ENCODE measurements at regions not wholly inside any gene's neighbourhood (a gene's known extent, or its start where the extent isn't known, plus 50 kb on each side); places are given as distances from the start of the nearest gene placed in this dataset.

GRCh38 chr2:2492800-2493199 is 161.7 kb upstream of the MYT1L start:
- H3K79me2 ChIP-seq (ENCODE audit: insufficient read depth, low read length), result no peaks in the 10 kb centered on the region
- no peak overlapping the region for H2AFZ ChIP-seq (ENCODE audit: low read length)
- no peaks in the 10 kb centered on the region for H4K20me1 ChIP-seq (ENCODE audit: insufficient read depth, low read length)
- H3K4me2 ChIP-seq (ENCODE audit: insufficient read depth, low read length), result no peak overlapping the region
- H3K4me1 ChIP-seq (ENCODE audit: insufficient read depth, low read length), result no peaks in the 10 kb centered on the region
- no peak for DNase-seq (ENCODE audit: insufficient read length, low spot score, missing footprints)
- H3K9me3 ChIP-seq (ENCODE audit: low read depth, low read length), result no peaks in the 10 kb centered on the region
- TF ChIP-seq, protein P1, sequence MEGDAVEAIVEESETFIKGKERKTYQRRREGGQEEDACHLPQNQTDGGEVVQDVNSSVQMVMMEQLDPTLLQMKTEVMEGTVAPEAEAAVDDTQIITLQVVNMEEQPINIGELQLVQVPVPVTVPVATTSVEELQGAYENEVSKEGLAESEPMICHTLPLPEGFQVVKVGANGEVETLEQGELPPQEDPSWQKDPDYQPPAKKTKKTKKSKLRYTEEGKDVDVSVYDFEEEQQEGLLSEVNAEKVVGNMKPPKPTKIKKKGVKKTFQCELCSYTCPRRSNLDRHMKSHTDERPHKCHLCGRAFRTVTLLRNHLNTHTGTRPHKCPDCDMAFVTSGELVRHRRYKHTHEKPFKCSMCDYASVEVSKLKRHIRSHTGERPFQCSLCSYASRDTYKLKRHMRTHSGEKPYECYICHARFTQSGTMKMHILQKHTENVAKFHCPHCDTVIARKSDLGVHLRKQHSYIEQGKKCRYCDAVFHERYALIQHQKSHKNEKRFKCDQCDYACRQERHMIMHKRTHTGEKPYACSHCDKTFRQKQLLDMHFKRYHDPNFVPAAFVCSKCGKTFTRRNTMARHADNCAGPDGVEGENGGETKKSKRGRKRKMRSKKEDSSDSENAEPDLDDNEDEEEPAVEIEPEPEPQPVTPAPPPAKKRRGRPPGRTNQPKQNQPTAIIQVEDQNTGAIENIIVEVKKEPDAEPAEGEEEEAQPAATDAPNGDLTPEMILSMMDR (IDR thresholded peaks at IDR 0.05; ENCODE audit: extremely low read depth, low read depth, low read length), result no peak
- no peak overlapping the region for H3K4me3 ChIP-seq (ENCODE audit: insufficient read depth, low read length)
- H3K36me3 ChIP-seq (ENCODE audit: insufficient read depth, low read length), result no peaks in the 10 kb centered on the region
- H3K27me3 ChIP-seq (ENCODE audit: insufficient read depth, low read length), result no peaks in the 10 kb centered on the region
- no peak overlapping the region for H3K27ac ChIP-seq (ENCODE audit: low read depth, low read length)

DNA sequence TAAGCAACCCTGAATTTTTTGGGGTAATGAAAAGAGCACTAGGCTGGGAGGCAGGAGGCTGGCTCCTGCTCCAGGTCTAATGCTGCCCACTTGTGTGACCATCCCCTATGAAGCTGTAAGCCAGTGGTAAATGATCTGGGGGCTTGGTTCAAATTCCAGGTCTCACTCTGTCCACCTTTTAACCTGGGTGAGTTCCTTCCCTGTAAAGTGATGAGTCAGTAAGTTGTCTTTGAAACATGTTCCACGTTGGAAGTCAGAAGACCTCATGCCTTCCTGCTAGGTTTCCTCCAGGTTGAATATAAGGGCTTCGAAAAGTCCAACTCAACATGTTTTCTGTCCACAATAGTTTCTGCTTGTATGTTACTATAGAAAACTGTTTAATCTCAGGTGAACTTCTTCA is 160.9 kb upstream of the MYT1L start:
- no peak for DNase-seq (ENCODE audit: insufficient read length, low spot score, missing footprints)
- Histone ChIP-seq H3K9me3 (ENCODE audit: low read depth, low read length) (no peaks in the 10 kb centered on the region), H4K20me1 (ENCODE audit: insufficient read depth, low read length) (no peaks in the 10 kb centered on the region), H3K27me3 (ENCODE audit: insufficient read depth, low read length) (no peaks in the 10 kb centered on the region), H3K4me1 (ENCODE audit: insufficient read depth, low read length) (no peaks in the 10 kb centered on the region), H3K4me2 (ENCODE audit: insufficient read depth, low read length) (no peak overlapping the region), H3K36me3 (ENCODE audit: insufficient read depth, low read length) (no peaks in the 10 kb centered on the region), H3K27ac (ENCODE audit: low read depth, low read length) (no peak overlapping the region), H3K79me2 (ENCODE audit: insufficient read depth, low read length) (no peaks in the 10 kb centered on the region), H3K4me3 (ENCODE audit: insufficient read depth, low read length) (no peak overlapping the region), H2AFZ (ENCODE audit: low read length) (no peak overlapping the region)
- TF ChIP-seq, protein P1 (IDR thresholded peaks at IDR 0.05; ENCODE audit: extremely low read depth, low read depth, low read length), result no peak

DNA sequence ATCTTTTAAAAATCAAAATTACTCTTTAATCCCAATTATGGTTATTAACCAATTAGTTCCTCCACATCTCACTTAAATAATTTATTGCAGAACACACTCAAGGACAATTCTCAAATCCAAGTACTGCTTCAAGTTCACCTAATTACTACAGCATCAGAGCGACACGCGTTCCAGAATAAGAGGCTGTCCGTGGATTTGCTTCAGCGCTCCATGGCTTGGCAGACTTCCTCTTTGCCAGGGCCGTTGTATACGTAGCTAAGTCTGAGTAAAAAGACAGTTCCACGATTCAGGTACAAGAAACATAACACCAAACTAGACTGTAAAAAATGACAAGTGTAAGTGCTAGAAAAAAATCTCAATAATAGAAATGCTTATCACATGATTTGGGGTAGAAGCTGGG is 153.2 kb upstream of the MYT1L start:
- DNase-seq (ENCODE audit: insufficient read length, low spot score, missing footprints), result no peak
- Histone ChIP-seq H4K20me1 (ENCODE audit: insufficient read depth, low read length) (no peaks in the 10 kb centered on the region), H3K9me3 (ENCODE audit: low read depth, low read length) (no peaks in the 10 kb centered on the region), H3K27me3 (ENCODE audit: insufficient read depth, low read length) (no peaks in the 10 kb centered on the region), H3K27ac (ENCODE audit: low read depth, low read length) (no peak overlapping the region), H3K4me1 (ENCODE audit: insufficient read depth, low read length) (no peaks in the 10 kb centered on the region), H3K4me2 (ENCODE audit: insufficient read depth, low read length) (no peak overlapping the region), H3K4me3 (ENCODE audit: insufficient read depth, low read length) (no peak overlapping the region), H3K79me2 (ENCODE audit: insufficient read depth, low read length) (no peaks in the 10 kb centered on the region), H3K36me3 (ENCODE audit: insufficient read depth, low read length) (no peaks in the 10 kb centered on the region), H2AFZ (ENCODE audit: low read length) (no peak overlapping the region)
- TF ChIP-seq, protein P1 (IDR thresholded peaks at IDR 0.05; ENCODE audit: extremely low read depth, low read depth, low read length), result no peak

DNA sequence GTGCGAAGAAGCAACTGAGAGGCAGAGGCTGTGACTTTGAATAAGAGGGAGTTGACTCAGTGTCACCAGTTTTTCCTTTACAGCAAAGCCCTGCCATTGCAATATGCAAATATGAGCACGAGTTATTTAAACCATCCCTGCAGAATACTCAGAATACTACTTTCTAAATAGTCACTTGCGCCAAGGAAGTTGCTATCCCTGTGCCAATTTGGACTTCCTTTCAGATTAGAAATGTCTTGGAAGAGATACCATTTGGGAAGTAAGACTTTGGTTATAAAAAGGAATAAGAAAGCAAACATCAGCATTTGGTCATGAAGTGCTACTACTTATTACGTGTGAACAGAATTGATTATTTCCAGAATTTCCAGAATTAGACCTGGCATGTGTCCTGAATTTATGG is 151.8 kb upstream of the MYT1L start:
- H3K4me1 ChIP-seq (ENCODE audit: insufficient read depth, low read length), result no peaks in the 10 kb centered on the region
- H3K79me2 ChIP-seq (ENCODE audit: insufficient read depth, low read length), result no peaks in the 10 kb centered on the region
- H3K27me3 ChIP-seq (ENCODE audit: insufficient read depth, low read length), result no peaks in the 10 kb centered on the region
- H4K20me1 ChIP-seq (ENCODE audit: insufficient read depth, low read length), result no peaks in the 10 kb centered on the region
- no peak for DNase-seq (ENCODE audit: insufficient read length, low spot score, missing footprints)
- H3K9me3 ChIP-seq (ENCODE audit: low read depth, low read length), result no peaks in the 10 kb centered on the region
- H3K4me2 ChIP-seq (ENCODE audit: insufficient read depth, low read length), result no peak overlapping the region
- no peak overlapping the region for H3K27ac ChIP-seq (ENCODE audit: low read depth, low read length)
- H3K36me3 ChIP-seq (ENCODE audit: insufficient read depth, low read length), result no peaks in the 10 kb centered on the region
- H3K4me3 ChIP-seq (ENCODE audit: insufficient read depth, low read length), result no peak overlapping the region
- TF ChIP-seq, protein P1 (IDR thresholded peaks at IDR 0.05; ENCODE audit: extremely low read depth, low read depth, low read length), result no peak
- no peak overlapping the region for H2AFZ ChIP-seq (ENCODE audit: low read length)

Measured in osteoblast (primary cell).